Caco-2 (cell line): ENCODE measurements at regions not wholly inside any gene's neighbourhood (a gene's known extent, or its start where the extent isn't known, plus 50 kb on each side); places are given as distances from the start of the nearest gene placed in this dataset.
"Not testable (repeated sequence)": the region's sequence is repeated elsewhere in the genome, so short reads cannot be mapped to it uniquely, and the experiment has no call there.

ENCODE experiments used
- BruUV-seq: library from RNA; stranded (reverse); fragments of 400-500 nt; replicated peaks from 2 replicates; lab custom pipeline; 2021; lab: Mats Ljungman, UMichigan
- CTCF ChIA-PET: fragments of 300-600 bp; sonication (Branson Sonifier 250); formaldehyde crosslinking; loops from one replicate; lab custom pipeline; 2022; ENCODE audit warnings: antibody characterized with exemption; lab: Charles Lee
- POLR2A ChIA-PET: fragments of 300-600 bp; sonication (Branson Sonifier 250); formaldehyde crosslinking; loops from one replicate; lab custom pipeline; 2022; ENCODE audit warnings: antibody characterized with exemption; lab: Charles Lee
- DNase-seq, 2 experiments: peaks; one replicate each; pipeline versions ENCODE4 v3.0.0 to v3.0.0-alpha.2; 2020 to 2022
- H3K27me3 ChIP-seq: replicated peaks from 2 replicates; pipeline ENCODE4 v1.6.0; 2011; ENCODE audit warnings: low read length; ENCODE audit not compliant: control insufficient read depth, insufficient read depth
- H3K36me3 ChIP-seq: 2 replicates; pipeline ENCODE4 v1.5.1; 2011; ENCODE audit warnings: low read length; ENCODE audit not compliant: control insufficient read depth, insufficient read depth
- H3K4me1 ChIP-seq: fragments of 250-450 bp; sonication (Bioruptor Pico); 2 replicates; pipeline ENCODE4 v1.5.1; 2020; ENCODE audit warnings: mild to moderate bottlenecking
- H3K4me3 ChIP-seq: 2 replicates; pipeline ENCODE4 v1.5.1; 2011; ENCODE audit warnings: low read depth, mild to moderate bottlenecking, control low read depth, low read length
- H3K9me3 ChIP-seq: fragments of 250-450 bp; sonication (Bioruptor Pico); 2 replicates; pipeline ENCODE4 v1.5.1; 2020; ENCODE audit warnings: mild to moderate bottlenecking, moderate library complexity
- H3K27ac Mint-ChIP-seq: one replicate; pipeline ENCODE4 v1.8.0; 2022; ENCODE audit warnings: mixed read lengths; ENCODE audit not compliant: unreplicated experiment
- H3K27me3 Mint-ChIP-seq: one replicate; pipeline ENCODE4 v1.8.0; 2022; ENCODE audit warnings: mixed read lengths; ENCODE audit not compliant: insufficient read depth, unreplicated experiment
- H3K36me3 Mint-ChIP-seq: one replicate; pipeline ENCODE4 v1.8.0; 2022; ENCODE audit warnings: mild to moderate bottlenecking, mixed read lengths; ENCODE audit not compliant: insufficient read depth, unreplicated experiment
- H3K4me1 Mint-ChIP-seq: one replicate; pipeline ENCODE4 v1.8.0; 2022; ENCODE audit warnings: low read depth, mixed read lengths; ENCODE audit not compliant: unreplicated experiment
- H3K4me3 Mint-ChIP-seq: one replicate; pipeline ENCODE4 v1.8.0; 2022; ENCODE audit warnings: mild to moderate bottlenecking, moderate library complexity, mixed read lengths; ENCODE audit not compliant: unreplicated experiment
- H3K9me3 Mint-ChIP-seq: one replicate; pipeline ENCODE4 v1.8.0; 2022; ENCODE audit warnings: mixed read lengths; ENCODE audit not compliant: unreplicated experiment
- intact Hi-C: fragments of 100-400 bp; cut with micrococcal nuclease; formaldehyde crosslinking; loops from one replicate; pipeline ENCODE4 v1.10.0; 2022; ENCODE audit not compliant: unreplicated experiment
- TF ChIP-seq, protein P1 (sequence below), 2 experiments: fragments of 200-600 bp in 1 of 2; IDR thresholded peaks; 1 replicate in 1 of 2; 2 replicates in 1 of 2; pipeline versions ENCODE4 v1.5.1 to v1.8.0; 2011 to 2022; ENCODE audit warnings: antibody characterized with exemption in 1 of 2, control low read depth in 1 of 2, inconsistent platforms in 1 of 2, low read depth in 1 of 2, low read length in 1 of 2, mild to moderate bottlenecking in 1 of 2, moderate library complexity in 1 of 2; ENCODE audit not compliant: insufficient read depth in 1 of 2, severe bottlenecking in 1 of 2, unreplicated experiment in 1 of 2

DNA sequence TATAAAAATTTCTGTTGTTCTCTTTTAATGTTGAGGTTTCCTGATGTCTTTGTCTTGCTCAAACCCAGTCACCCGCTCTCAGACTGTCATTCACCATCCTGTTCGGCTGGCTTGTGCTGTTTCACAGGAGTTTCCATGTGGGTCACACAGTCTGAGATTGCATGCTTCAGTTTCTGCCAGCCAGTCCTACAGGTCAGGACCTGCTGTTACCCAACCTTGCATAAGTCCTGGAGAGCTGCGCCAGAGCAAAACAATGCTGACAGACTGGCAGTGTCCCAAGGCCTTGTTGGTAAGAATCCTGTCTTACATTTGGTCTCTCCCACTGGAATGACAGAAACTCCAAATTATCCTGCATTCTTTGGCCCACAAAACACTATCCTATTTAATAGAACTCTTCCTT lies 340.0 kb upstream of the SLITRK5 start:
- Mint-ChIP-seq H3K4me1 (no peaks in the 10 kb centered on the region), H3K9me3 (peaks cover 8% of the 10 kb centered on the region), H3K4me3 (no peak overlapping the region), H3K27me3 (no peaks in the 10 kb centered on the region), H3K27ac (no peak overlapping the region), H3K36me3 (no peaks in the 10 kb centered on the region)
- CTCF ChIA-PET, result no interaction called here
- Histone ChIP-seq H3K9me3 (peaks cover 8% of the 10 kb centered on the region), H3K4me3 (no peak overlapping the region), H3K4me1 (no peaks in the 10 kb centered on the region), H3K36me3 (no peaks in the 10 kb centered on the region), H3K27me3 (no peaks in the 10 kb centered on the region)
- POLR2A ChIA-PET, result no interaction called here
- DNase-seq, result peak; percentile 2 to 37
- TF ChIP-seq, protein P1, sequence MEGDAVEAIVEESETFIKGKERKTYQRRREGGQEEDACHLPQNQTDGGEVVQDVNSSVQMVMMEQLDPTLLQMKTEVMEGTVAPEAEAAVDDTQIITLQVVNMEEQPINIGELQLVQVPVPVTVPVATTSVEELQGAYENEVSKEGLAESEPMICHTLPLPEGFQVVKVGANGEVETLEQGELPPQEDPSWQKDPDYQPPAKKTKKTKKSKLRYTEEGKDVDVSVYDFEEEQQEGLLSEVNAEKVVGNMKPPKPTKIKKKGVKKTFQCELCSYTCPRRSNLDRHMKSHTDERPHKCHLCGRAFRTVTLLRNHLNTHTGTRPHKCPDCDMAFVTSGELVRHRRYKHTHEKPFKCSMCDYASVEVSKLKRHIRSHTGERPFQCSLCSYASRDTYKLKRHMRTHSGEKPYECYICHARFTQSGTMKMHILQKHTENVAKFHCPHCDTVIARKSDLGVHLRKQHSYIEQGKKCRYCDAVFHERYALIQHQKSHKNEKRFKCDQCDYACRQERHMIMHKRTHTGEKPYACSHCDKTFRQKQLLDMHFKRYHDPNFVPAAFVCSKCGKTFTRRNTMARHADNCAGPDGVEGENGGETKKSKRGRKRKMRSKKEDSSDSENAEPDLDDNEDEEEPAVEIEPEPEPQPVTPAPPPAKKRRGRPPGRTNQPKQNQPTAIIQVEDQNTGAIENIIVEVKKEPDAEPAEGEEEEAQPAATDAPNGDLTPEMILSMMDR (IDR thresholded peaks at IDR 0.05; ENCODE audit: insufficient read depth in 1 of 2, low read depth in 1 of 2, low read length in 1 of 2, severe bottlenecking in 1 of 2, unreplicated experiment in 1 of 2), result no peak
- intact Hi-C loops, result no loop called here
- no TSS peak for BruUV-seq

DNA sequence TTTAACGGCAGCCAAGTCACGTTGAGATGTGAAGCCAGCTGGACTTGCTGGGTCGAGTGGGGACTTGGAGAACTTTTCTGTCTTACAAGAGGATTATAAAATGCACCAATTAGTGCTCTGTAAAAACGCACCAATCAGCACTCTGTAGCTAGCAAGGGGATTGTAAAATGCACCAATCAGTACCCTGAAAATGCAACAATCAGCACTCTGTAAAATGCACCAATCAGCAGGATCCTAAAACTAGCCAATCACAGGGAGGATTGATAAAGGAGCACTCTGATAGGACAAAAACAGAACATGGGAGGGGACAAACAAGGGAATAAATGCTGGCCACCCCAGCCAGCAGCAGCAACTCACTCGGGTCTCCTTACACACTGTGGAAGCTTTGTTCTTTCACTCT lies 337.6 kb upstream of the SLITRK5 start:
- Mint-ChIP-seq H3K4me1 (no peaks in the 10 kb centered on the region), H3K36me3 (no peaks in the 10 kb centered on the region), H3K27ac (no peak overlapping the region), H3K27me3 (no peaks in the 10 kb centered on the region), H3K9me3 (peaks cover 8% of the 10 kb centered on the region), H3K4me3 (no peak overlapping the region)
- no peaks in the 10 kb centered on the region for H3K36me3 ChIP-seq
- no peak overlapping the region for H3K4me3 ChIP-seq
- no peaks in the 10 kb centered on the region for H3K27me3 ChIP-seq
- TF ChIP-seq, protein P1 (IDR thresholded peaks at IDR 0.05; ENCODE audit: insufficient read depth in 1 of 2, low read depth in 1 of 2, low read length in 1 of 2, severe bottlenecking in 1 of 2, unreplicated experiment in 1 of 2), result no peak
- CTCF ChIA-PET, result no interaction called here
- DNase-seq, result no peak
- no peaks in the 10 kb centered on the region for H3K4me1 ChIP-seq
- intact Hi-C loops, result no loop called here
- POLR2A ChIA-PET, result no interaction called here
- peaks cover 8% of the 10 kb centered on the region for H3K9me3 ChIP-seq
- no TSS peak for BruUV-seq

DNA sequence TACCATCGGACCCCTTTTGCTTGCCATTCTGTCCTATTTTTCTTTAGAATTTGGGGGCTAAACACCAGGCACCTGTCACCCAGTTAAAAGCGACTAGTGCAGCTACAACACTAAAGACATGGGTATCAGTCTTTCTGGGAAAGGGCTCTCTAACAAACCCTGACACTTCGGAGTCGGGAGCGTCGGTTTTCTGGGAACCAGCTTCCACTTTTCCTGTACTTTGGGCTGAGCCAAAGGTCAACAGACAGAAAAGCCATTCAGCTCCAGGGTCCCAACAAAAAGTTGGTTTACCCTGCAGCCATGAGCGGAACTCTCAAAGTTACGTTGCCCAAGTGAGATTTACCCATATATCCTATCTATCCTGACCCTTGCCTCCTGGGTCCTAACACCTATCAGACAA lies 337.0 kb upstream of the SLITRK5 start:
- Mint-ChIP-seq H3K27me3 (no peaks in the 10 kb centered on the region), H3K4me1 (no peaks in the 10 kb centered on the region), H3K4me3 (no peak overlapping the region), H3K36me3 (no peaks in the 10 kb centered on the region), H3K9me3 (peaks cover 8% of the 10 kb centered on the region), H3K27ac (no peak overlapping the region)
- TF ChIP-seq, protein P1 (IDR thresholded peaks at IDR 0.05; ENCODE audit: insufficient read depth in 1 of 2, low read depth in 1 of 2, low read length in 1 of 2, severe bottlenecking in 1 of 2, unreplicated experiment in 1 of 2), result no peak
- ChIA-PET POLR2A (no interaction called here), CTCF (no interaction called here)
- Histone ChIP-seq H3K36me3 (no peaks in the 10 kb centered on the region), H3K27me3 (no peaks in the 10 kb centered on the region), H3K4me1 (no peaks in the 10 kb centered on the region), H3K4me3 (no peak overlapping the region), H3K9me3 (peaks cover 8% of the 10 kb centered on the region)
- DNase-seq, result no peak
- intact Hi-C loops, result no loop called here
- no TSS peak for BruUV-seq

DNA sequence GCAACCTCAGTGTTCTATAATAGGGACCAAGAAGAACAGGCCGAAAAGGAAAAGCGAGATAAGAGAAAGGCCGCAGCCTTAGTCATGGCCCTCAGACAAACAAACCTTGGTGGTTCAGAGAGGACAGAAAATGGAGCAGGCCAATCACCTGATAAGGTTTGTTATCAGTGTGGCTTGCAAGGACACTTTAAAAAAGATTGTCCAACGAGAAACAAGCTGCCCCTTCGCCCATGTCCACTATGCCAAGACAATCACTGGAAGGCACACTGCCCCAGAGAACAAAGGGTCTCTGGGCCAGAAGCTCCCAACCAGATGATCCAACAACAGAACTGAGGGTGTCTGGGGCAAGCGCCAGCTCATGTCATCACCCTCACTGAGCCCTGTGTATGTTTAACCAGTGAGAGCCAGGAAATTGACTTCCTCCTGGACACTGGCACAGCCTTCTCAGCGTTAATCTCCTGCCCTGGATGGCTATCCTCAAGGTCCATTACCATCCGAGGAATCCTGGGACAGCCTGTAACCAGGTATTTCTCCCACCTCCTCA lies 334.8 kb upstream of the SLITRK5 start:
- CTCF ChIA-PET, intact Hi-C loops, H3K4me3 ChIP-seq, H3K4me1 ChIP-seq, H3K27me3 ChIP-seq, BruUV-seq, H3K9me3 ChIP-seq, H3K9me3 Mint-ChIP-seq, POLR2A ChIA-PET, H3K36me3 Mint-ChIP-seq, DNase-seq, H3K27me3 Mint-ChIP-seq, H3K4me1 Mint-ChIP-seq, H3K36me3 ChIP-seq, H3K27ac Mint-ChIP-seq, H3K4me3 Mint-ChIP-seq: not testable (repeated sequence)
